ENCODE measurements at regions not wholly inside any gene's neighbourhood (a gene's known extent, or its start where the extent isn't known, plus 50 kb on each side); places are given as distances from the start of the nearest gene placed in this dataset.
"Not testable (repeated sequence)": the region's sequence is repeated elsewhere in the genome, so short reads cannot be mapped to it uniquely, and the experiment has no call there.

- TF ChIP-seq CTCF, EZH2, EZH2phosphoT487 (IDR thresholded peaks at IDR 0.05): not testable (repeated sequence)
These were observed 55.1 kb upstream of the SOX11 start for GRCh38 chr2:5637051-5637450.

Measured in neural progenitor cell (in vitro differentiated cells).